IMR-90 (cell line): ENCODE measurements at regions not wholly inside any gene's neighbourhood (a gene's known extent, or its start where the extent isn't known, plus 50 kb on each side); places are given as distances from the start of the nearest gene placed in this dataset.

Experiments
- ATAC-seq: fragments of 200-7000 bp; cut with Tn5 transposase; 2 replicates; pipeline ENCODE4 v1.9.1; 2020; ENCODE audit warnings: low read depth, mild to moderate bottlenecking, moderate library complexity
- BruUV-seq: library from RNA; stranded (reverse); fragments of 400-500 nt; replicated peaks from 2 replicates; lab custom pipeline; 2021; lab: Mats Ljungman, UMichigan
- CTCF ChIA-PET: fragments of 300-600 bp; formaldehyde crosslinking; extraction: SDS; loops from one replicate; lab custom pipeline; 2021; ENCODE audit warnings: antibody characterized with exemption; lab: Yijun Ruan, JAX
- POLR2A ChIA-PET: fragments of 300-600 bp; sonication (Branson Sonifier 250); formaldehyde crosslinking; loops from one replicate; lab custom pipeline; 2022; ENCODE audit warnings: antibody characterized with exemption; ENCODE audit not compliant: unreplicated experiment; lab: Charles Lee
- DNase-seq: peaks from one replicate; pipeline ENCODE4 v3.0.0; 2013
- H2AFZ ChIP-seq: replicated peaks from 2 replicates; pipeline ENCODE3; 2013; ENCODE audit warnings: low read length, mild to moderate bottlenecking; ENCODE audit not compliant: poor library complexity
- H2AK5ac ChIP-seq: 2 replicates; pipeline ENCODE4 v1.6.1; 2013; ENCODE audit warnings: low read depth, low read length, inconsistent platforms
- H2AK9ac ChIP-seq: replicated peaks from 2 replicates; pipeline ENCODE3; 2013; ENCODE audit warnings: mild to moderate bottlenecking, low read depth, low read length, moderate library complexity; ENCODE audit not compliant: poor library complexity
- H2BK120ac ChIP-seq: 2 replicates; pipeline ENCODE4 v1.6.1; 2013; ENCODE audit warnings: low read depth, low read length, inconsistent platforms
- H2BK15ac ChIP-seq: 3 replicates; pipeline ENCODE4 v1.6.1; 2013; ENCODE audit warnings: low read depth, low read length, inconsistent platforms
- H2BK20ac ChIP-seq: 2 replicates; pipeline ENCODE4 v1.6.1; 2013; ENCODE audit warnings: low read depth, mild to moderate bottlenecking, inconsistent platforms, low read length, moderate library complexity
- H2BK5ac ChIP-seq: 2 replicates; pipeline ENCODE4 v1.6.1; 2013; ENCODE audit warnings: mild to moderate bottlenecking, low read depth, low read length, inconsistent platforms; ENCODE audit not compliant: poor library complexity, severe bottlenecking
- H3K14ac ChIP-seq: replicated peaks from 2 replicates; pipeline ENCODE4 v1.6.1; 2013; ENCODE audit warnings: low read depth, low read length, inconsistent platforms
- H3K18ac ChIP-seq: 2 replicates; pipeline ENCODE4 v1.6.1; 2013; ENCODE audit warnings: low read depth, low read length, control low read depth
- H3K23ac ChIP-seq: 2 replicates; pipeline ENCODE4 v1.6.1; 2013; ENCODE audit warnings: low read depth, low read length, inconsistent platforms
- H3K27ac ChIP-seq: 2 replicates; pipeline ENCODE4 v1.5.1; 2013; ENCODE audit warnings: mild to moderate bottlenecking, control low read depth, low read length; ENCODE audit not compliant: insufficient read depth
- H3K27me3 ChIP-seq: 2 replicates; pipeline ENCODE4 v1.6.1; 2013; ENCODE audit warnings: low read length; ENCODE audit not compliant: control insufficient read depth, insufficient read depth
- H3K36me3 ChIP-seq: 2 replicates; pipeline ENCODE4 v1.6.1; 2013; ENCODE audit warnings: low read length, mixed read lengths; ENCODE audit not compliant: control insufficient read depth, insufficient read depth
- H3K4ac ChIP-seq: 2 replicates; pipeline ENCODE4 v1.6.1; 2013; ENCODE audit warnings: low read depth, low read length, inconsistent platforms
- H3K4me1 ChIP-seq: 2 replicates; pipeline ENCODE4 v1.6.1; 2013; ENCODE audit warnings: low read length, mixed read lengths; ENCODE audit not compliant: control insufficient read depth, insufficient read depth
- H3K4me2 ChIP-seq: 2 replicates; pipeline ENCODE4 v1.6.1; 2013; ENCODE audit warnings: low read depth, mild to moderate bottlenecking, control low read depth, low read length, moderate library complexity
- H3K4me3 ChIP-seq: 2 replicates; pipeline ENCODE4 v1.5.1; 2013; ENCODE audit warnings: low read depth, mild to moderate bottlenecking, control low read depth, low read length, moderate library complexity; ENCODE audit not compliant: insufficient read depth
- H3K56ac ChIP-seq: 2 replicates; pipeline ENCODE4 v1.6.1; 2013; ENCODE audit warnings: low read length, inconsistent platforms; ENCODE audit not compliant: insufficient read depth; ENCODE audit errors: extremely low read depth
- H3K79me1 ChIP-seq, 2 experiments: 2 replicates each; pipeline ENCODE4 v1.6.1; 2013; ENCODE audit warnings: low read length in 2 of 2, inconsistent platforms in 1 of 2, low read depth in 1 of 2
- H3K9ac ChIP-seq: 2 replicates; pipeline ENCODE4 v1.6.1; 2013; ENCODE audit warnings: low read depth, low read length, control low read depth
- H3K9me1 ChIP-seq: 2 replicates; pipeline ENCODE4 v1.6.1; 2013; ENCODE audit warnings: low read length, inconsistent platforms; ENCODE audit not compliant: insufficient read depth
- H3K9me3 ChIP-seq: 2 replicates; pipeline ENCODE4 v1.6.1; 2013; ENCODE audit warnings: low read length; ENCODE audit not compliant: control insufficient read depth, insufficient read depth
- H4K20me1 ChIP-seq: 2 replicates; pipeline ENCODE4 v1.6.1; 2013; ENCODE audit warnings: low read length, inconsistent platforms; ENCODE audit not compliant: insufficient read depth
- H4K5ac ChIP-seq: 2 replicates; pipeline ENCODE4 v1.6.1; 2013; ENCODE audit warnings: mild to moderate bottlenecking, low read depth, low read length, control low read depth
- H4K8ac ChIP-seq, 2 experiments: 2 replicates each; pipeline ENCODE4 v1.6.1; 2013; ENCODE audit warnings: low read depth in 2 of 2, low read length in 2 of 2, control low read depth in 1 of 2, inconsistent platforms in 1 of 2
- H4K91ac ChIP-seq: 2 replicates; pipeline ENCODE4 v1.6.1; 2013; ENCODE audit warnings: low read depth, low read length, inconsistent platforms; ENCODE audit not compliant: insufficient read depth
- MXI1 ChIP-seq: IDR thresholded peaks from 2 replicates; pipeline ENCODE4 v1.6.1; 2012; ENCODE audit warnings: low read depth, mild to moderate bottlenecking, low read length, moderate library complexity, borderline replicate concordance
- RAD21 ChIP-seq: IDR thresholded peaks from 2 replicates; pipeline ENCODE4 v1.6.1; 2012; ENCODE audit warnings: low read length, improper control_type of control experiment
- WGBS, 2 experiments: methylation state at CpG; one replicate each; pipeline versions ENCODE4 v1.1.5 to v1.1.7; 2013; ENCODE audit warnings: missing lambda C conversion rate in 2 of 2; ENCODE audit not compliant: insufficient read length in 1 of 2; ENCODE audit errors: extremely low coverage in 2 of 2; 5-methylcytosine and 5-hydroxymethylcytosine counted together
- dilution Hi-C: fragments of 300-500 bp; cut with HindIII; formaldehyde crosslinking; loops from one replicate; pipeline ENCODE4 v1.14.3; 2018; ENCODE audit warnings: low sequenced_read_pairs; ENCODE audit not compliant: unreplicated experiment
- in situ Hi-C: fragments of 300-500 bp; cut with MboI; formaldehyde crosslinking; loops from 3 replicates; pipeline ENCODE4 v1.14.3; 2019; ENCODE audit warnings: low sequenced_read_pairs, inconsistent platforms, mixed read lengths
- intact Hi-C: fragments of 100-400 bp; cut with micrococcal nuclease; formaldehyde crosslinking; loops from 2 replicates; pipeline ENCODE4 v1.10.0; 2022

DNA sequence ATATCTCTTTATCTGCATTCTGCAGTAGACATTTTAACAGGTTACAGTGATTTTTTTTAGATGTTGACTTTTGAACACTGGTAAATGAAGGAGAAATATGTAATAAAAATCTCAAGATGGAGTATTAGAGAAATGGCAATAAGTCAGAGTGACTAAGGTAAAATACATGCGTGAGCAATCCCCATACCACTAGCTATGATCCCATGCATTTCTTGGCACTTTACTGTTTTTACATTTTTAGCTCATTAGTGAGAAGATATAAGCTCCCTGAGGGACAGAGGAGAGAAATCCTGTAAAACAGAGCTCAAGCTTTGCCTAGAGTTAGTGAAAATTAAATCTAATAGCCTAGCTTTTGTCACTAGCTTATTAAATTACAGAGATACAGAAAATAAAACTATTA is 181.9 kb upstream of the TRPM3 start:
- H3K27ac ChIP-seq = no peak overlapping the region
- WGBS, 2 experiments = no CpG with 5 or more reads among the region's 1 CpG
- BruUV-seq = no TSS peak
- H3K36me3 ChIP-seq = no peaks in the 10 kb centered on the region
- no peak overlapping the region for H4K5ac ChIP-seq
- dilution Hi-C loops (no loop called here), in situ Hi-C loops (no loop called here), intact Hi-C loops (no loop called here)
- H2BK15ac ChIP-seq = no peak overlapping the region
- no peak overlapping the region for H3K56ac ChIP-seq
- H3K4ac ChIP-seq = no peak overlapping the region
- H3K23ac ChIP-seq = no peak overlapping the region
- H2AK9ac ChIP-seq = no peak overlapping the region
- no peak overlapping the region for H2BK120ac ChIP-seq
- H3K9me1 ChIP-seq = no peaks in the 10 kb centered on the region
- H3K9me3 ChIP-seq = no peaks in the 10 kb centered on the region
- no peak overlapping the region for H2AFZ ChIP-seq
- no peak overlapping the region for H2AK5ac ChIP-seq
- peak; percentile 1 for DNase-seq
- no peak overlapping the region for H4K91ac ChIP-seq
- ChIA-PET POLR2A (no interaction called here), CTCF (interaction anchor here (0.6 to 2.3 kb wide), 2 partner anchors 18 to 33 kb away, joined by 5 to 6 read pairs; no protein-coding TSS in a partner anchor)
- H2BK5ac ChIP-seq = no peak overlapping the region
- H3K4me3 ChIP-seq = no peak overlapping the region
- H4K20me1 ChIP-seq = no peaks in the 10 kb centered on the region
- no peak overlapping the region for H3K18ac ChIP-seq
- ATAC-seq = no peak
- TF ChIP-seq MXI1 (no peak), RAD21 (no peak)
- H3K27me3 ChIP-seq = no peaks in the 10 kb centered on the region
- no peak overlapping the region for H3K14ac ChIP-seq
- no peaks in the 10 kb centered on the region for H3K4me1 ChIP-seq
- H3K79me1 ChIP-seq = no peaks in the 10 kb centered on the region
- H4K8ac ChIP-seq = no peak overlapping the region
- H3K4me2 ChIP-seq = no peak overlapping the region
- H2BK20ac ChIP-seq = no peak overlapping the region
- H3K9ac ChIP-seq = no peak overlapping the region
